ENCODE measurements at regions not wholly inside any gene's neighbourhood (a gene's known extent, or its start where the extent isn't known, plus 50 kb on each side); places are given as distances from the start of the nearest gene placed in this dataset.

DNA sequence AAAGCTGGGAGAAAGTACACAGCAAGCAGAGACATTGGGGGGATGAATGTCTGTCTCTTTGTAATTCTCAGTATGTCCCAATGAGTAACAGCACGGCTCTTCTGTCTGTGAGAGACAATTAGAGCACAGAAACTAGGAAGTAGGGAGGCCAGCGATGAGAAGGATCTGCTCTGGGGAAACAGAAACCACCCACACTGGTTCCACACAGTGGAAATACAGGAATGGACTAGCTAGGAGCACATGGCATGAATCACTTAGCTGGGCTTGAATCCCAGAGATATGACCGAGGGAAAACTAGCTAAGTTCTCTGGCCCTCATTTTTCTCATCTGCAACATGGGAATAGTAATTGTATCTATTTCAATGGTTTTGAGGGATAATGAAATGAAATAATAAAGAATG, 895.9 kb downstream of the TLE4 start:
- Mint-ChIP-seq H3K27me3 (ENCODE audit: unreplicated experiment) (no peaks in the 10 kb centered on the region), H3K9me3 (ENCODE audit: unreplicated experiment) (no peaks in the 10 kb centered on the region), H3K4me1 (ENCODE audit: low read depth, unreplicated experiment) (peaks cover 2% of the 10 kb centered on the region), H3K36me3 (ENCODE audit: unreplicated experiment) (no peaks in the 10 kb centered on the region), H3K4me3 (ENCODE audit: unreplicated experiment) (no peak overlapping the region), H3K27ac (ENCODE audit: unreplicated experiment) (no peak overlapping the region)
- no peak for DNase-seq
- TF ChIP-seq, protein P1, sequence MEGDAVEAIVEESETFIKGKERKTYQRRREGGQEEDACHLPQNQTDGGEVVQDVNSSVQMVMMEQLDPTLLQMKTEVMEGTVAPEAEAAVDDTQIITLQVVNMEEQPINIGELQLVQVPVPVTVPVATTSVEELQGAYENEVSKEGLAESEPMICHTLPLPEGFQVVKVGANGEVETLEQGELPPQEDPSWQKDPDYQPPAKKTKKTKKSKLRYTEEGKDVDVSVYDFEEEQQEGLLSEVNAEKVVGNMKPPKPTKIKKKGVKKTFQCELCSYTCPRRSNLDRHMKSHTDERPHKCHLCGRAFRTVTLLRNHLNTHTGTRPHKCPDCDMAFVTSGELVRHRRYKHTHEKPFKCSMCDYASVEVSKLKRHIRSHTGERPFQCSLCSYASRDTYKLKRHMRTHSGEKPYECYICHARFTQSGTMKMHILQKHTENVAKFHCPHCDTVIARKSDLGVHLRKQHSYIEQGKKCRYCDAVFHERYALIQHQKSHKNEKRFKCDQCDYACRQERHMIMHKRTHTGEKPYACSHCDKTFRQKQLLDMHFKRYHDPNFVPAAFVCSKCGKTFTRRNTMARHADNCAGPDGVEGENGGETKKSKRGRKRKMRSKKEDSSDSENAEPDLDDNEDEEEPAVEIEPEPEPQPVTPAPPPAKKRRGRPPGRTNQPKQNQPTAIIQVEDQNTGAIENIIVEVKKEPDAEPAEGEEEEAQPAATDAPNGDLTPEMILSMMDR (IDR thresholded peaks at IDR 0.05; ENCODE audit: partially characterized antibody, unreplicated experiment), result no peak

DNA sequence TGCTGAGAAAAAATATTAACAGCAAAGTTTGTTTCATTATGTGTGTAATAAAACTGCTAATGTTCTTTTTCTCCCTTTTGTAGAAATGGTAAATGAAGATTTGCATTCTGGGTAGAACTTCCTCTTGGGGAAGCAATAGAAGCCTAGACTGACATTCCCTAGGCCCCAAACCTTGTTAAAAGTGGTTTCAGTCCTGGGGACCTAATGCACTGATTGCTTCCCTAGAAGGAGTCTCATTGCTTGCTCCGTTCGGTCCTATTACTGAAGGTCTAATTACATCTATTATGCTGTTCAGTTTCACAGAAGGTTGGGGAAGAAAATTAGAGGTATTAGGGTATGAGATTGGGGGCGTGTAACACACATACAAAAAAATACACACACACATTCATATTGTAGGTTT, 893.8 kb downstream of the TLE4 start:
- H3K4me3 Mint-ChIP-seq (ENCODE audit: unreplicated experiment), result peak overlapping the region; percentile 8

DNA sequence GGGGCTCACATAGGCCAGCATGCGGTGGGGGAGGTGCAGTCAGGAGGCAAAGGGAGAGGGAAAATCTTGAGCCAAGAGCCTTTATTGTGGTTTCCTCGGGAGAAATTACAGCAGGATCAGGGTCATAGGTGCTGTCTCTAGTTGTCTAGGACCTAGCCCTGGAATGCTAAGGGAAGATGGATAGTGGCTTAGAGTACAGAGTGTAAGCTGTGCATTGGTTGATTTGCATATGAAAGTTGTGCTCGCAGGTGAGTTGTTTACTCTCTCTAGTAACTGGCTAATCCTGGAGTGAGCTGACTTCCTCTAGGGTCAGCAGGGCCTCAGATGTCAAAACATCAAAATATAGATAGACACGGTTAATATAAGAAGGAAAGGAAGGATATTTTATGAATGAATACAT, 877.7 kb downstream of the TLE4 start:
- TF ChIP-seq, protein P1 (IDR thresholded peaks at IDR 0.05; ENCODE audit: partially characterized antibody, unreplicated experiment), result no peak
- Mint-ChIP-seq H3K4me3 (ENCODE audit: unreplicated experiment) (no peak overlapping the region), H3K27ac (ENCODE audit: unreplicated experiment) (peak overlapping the region; percentile 25), H3K27me3 (ENCODE audit: unreplicated experiment) (peaks cover 2% of the 10 kb centered on the region), H3K36me3 (ENCODE audit: unreplicated experiment) (no peaks in the 10 kb centered on the region), H3K9me3 (ENCODE audit: unreplicated experiment) (peaks cover 7% of the 10 kb centered on the region), H3K4me1 (ENCODE audit: low read depth, unreplicated experiment) (peaks cover 25% of the 10 kb centered on the region)
- peak; percentile 32 for DNase-seq

More for the DNA sequence above, 893.8 kb downstream of the TLE4 start:
- H3K36me3 Mint-ChIP-seq (ENCODE audit: unreplicated experiment), result no peaks in the 10 kb centered on the region
- H3K27me3 Mint-ChIP-seq (ENCODE audit: unreplicated experiment), result no peaks in the 10 kb centered on the region
- H3K4me1 Mint-ChIP-seq (ENCODE audit: low read depth, unreplicated experiment), result peaks cover 2% of the 10 kb centered on the region
- TF ChIP-seq, protein P1 (IDR thresholded peaks at IDR 0.05; ENCODE audit: partially characterized antibody, unreplicated experiment), result no peak
- peaks cover 5% of the 10 kb centered on the region for H3K9me3 Mint-ChIP-seq (ENCODE audit: unreplicated experiment)
- peak overlapping the region; percentile 1 for H3K27ac Mint-ChIP-seq (ENCODE audit: unreplicated experiment)
- DNase-seq, result no peak

DNA sequence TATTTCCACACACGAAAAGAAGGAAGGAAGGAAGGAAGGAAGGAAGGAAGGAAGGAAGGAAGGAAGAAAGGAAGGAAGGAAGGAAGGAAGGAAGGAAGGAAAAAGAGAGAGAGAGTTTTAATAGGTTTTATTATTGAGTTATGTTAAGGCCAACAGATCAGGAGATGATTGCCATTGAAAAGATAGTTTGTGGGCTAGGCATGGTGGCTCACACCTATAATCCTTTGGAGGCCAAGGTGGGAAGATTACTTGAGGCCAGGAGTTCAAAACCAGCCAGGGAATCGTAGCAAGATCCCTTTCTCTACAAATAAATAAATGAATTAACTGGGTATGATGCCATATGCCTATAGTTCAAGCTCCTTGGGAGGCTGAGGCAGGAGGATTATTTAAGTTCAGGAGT, 877.2 kb downstream of the TLE4 start:
- Mint-ChIP-seq H3K4me1 (ENCODE audit: low read depth, unreplicated experiment) (peaks cover 25% of the 10 kb centered on the region), H3K4me3 (ENCODE audit: unreplicated experiment) (no peak overlapping the region), H3K9me3 (ENCODE audit: unreplicated experiment) (peaks cover 7% of the 10 kb centered on the region), H3K27ac (ENCODE audit: unreplicated experiment) (peak overlapping the region; percentile 39), H3K27me3 (ENCODE audit: unreplicated experiment) (peaks cover 2% of the 10 kb centered on the region), H3K36me3 (ENCODE audit: unreplicated experiment) (no peaks in the 10 kb centered on the region)
- TF ChIP-seq, protein P1 (IDR thresholded peaks at IDR 0.05; ENCODE audit: partially characterized antibody, unreplicated experiment), result no peak
- no peak for DNase-seq

DNA sequence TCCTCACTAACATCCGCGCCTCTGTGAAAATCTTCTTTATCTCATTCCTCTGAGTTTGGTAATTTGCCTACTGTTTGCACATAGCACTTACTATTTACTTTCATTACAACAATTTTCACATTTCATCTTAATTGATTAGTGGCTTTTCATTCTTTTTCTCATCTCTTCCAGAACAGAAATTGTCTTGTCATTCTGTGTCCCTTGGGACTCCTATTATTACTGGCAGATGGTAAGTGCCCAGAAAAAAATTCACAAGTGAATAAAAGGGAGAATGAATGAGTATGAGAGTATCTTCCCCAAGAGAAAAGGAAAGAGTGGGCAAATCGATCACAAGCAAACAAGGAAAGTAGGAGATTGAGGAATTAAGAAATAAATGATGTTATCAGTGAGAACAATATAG, 876.1 kb downstream of the TLE4 start:
- Mint-ChIP-seq H3K36me3 (ENCODE audit: unreplicated experiment) (no peaks in the 10 kb centered on the region), H3K4me1 (ENCODE audit: low read depth, unreplicated experiment) (peaks cover 25% of the 10 kb centered on the region), H3K9me3 (ENCODE audit: unreplicated experiment) (peaks cover 6% of the 10 kb centered on the region), H3K4me3 (ENCODE audit: unreplicated experiment) (peak overlapping the region; percentile 13), H3K27ac (ENCODE audit: unreplicated experiment) (peak overlapping the region; percentile 71), H3K27me3 (ENCODE audit: unreplicated experiment) (peaks cover 2% of the 10 kb centered on the region)
- no peak for DNase-seq
- TF ChIP-seq, protein P1 (IDR thresholded peaks at IDR 0.05; ENCODE audit: partially characterized antibody, unreplicated experiment), result no peak
